Erythroblast (primary cell): ENCODE measurements at regions not wholly inside any gene's neighbourhood (a gene's known extent, or its start where the extent isn't known, plus 50 kb on each side); places are given as distances from the start of the nearest gene placed in this dataset.

Source experiments
- GATA1 ChIP-seq: IDR thresholded peaks from 2 replicates; pipeline ENCODE4 v1.6.1; 2011; ENCODE audit warnings: low read depth, mild to moderate bottlenecking, control low read depth, low read length, moderate library complexity
- POLR2A ChIP-seq: IDR thresholded peaks from 2 replicates; pipeline ENCODE4 v1.6.1; 2011; ENCODE audit warnings: mild to moderate bottlenecking, low read length

- no peak for TF ChIP-seq POLR2A
- no peak for TF ChIP-seq GATA1
Observed at GRCh38 chr16:64478252-64478906, 643.5 kb downstream of the CDH11 start.
